Activated CD4-positive, alpha-beta T cell treated with anti-CD3 and anti-CD28 coated beads, Interleukin-2, Interleukin-6, amounts not matched to agents 100 ng/mL and 50 ng/mL, durations not matched to agents 16 hours and 8 hours (primary cell): ENCODE measurements at regions not wholly inside any gene's neighbourhood (a gene's known extent, or its start where the extent isn't known, plus 50 kb on each side); places are given as distances from the start of the nearest gene placed in this dataset.
"Not testable (repeated sequence)": the region's sequence is repeated elsewhere in the genome, so short reads cannot be mapped to it uniquely, and the experiment has no call there.

Experiments
- DNase-seq: peaks from one replicate; pipeline ENCODE4 v3.0.0-alpha.2; 2020

DNA sequence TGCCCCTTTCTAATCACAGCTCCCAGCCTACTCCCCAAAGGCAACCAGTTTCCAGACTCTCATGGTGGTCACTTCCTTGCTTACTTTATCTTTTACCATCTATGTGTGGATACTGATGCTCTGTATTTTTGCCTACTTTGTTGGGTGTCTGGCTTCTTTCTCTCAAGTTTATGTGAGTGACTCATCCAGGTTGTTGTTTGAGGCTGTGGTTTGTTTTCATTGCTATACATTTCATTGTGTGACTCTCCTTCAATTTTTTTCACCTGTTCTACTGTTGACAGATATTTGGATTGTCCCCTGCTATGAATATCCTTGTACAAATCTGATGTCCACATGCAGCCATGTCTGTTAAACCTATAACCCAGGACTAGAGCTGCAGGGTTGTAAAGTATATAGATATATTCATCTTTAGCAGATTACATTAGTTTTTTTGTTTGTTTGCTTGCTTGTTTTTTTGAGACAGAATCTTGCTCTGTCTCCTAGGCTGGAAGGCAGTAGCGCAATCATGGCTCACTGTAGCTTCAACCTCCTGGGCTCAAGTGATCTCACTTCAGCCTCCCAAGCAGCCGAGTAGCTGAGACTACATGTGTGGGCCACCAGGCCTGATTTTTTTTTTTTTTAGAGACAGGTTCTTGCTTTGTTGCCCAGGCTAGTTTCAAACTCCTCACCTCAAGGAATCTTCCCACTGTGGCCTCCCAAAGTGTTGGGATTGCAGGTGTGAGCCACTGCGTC lies 72.9 kb upstream of the EEF1E1 start:
- DNase-seq, result no peak

DNA sequence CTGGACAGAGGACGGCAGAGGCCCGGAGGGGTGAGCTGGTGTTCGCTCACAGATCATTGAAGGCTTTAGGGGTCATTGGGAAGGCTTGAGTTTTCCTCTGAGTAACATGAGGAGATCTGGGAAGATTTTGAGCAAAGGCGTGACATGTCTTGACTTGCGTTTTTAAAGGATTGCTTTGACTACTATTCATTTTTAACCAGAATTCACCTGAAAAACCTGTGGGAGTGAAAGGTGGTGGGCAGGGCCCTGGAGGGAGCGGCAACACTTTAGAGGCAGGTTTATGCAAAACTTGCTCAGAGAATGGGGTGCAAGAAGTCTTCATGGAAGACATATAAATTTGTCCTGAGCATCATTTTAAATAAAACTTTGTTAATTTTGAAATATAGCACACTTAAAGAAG lies 72.2 kb upstream of the EEF1E1 start:
- no peak for DNase-seq

DNA sequence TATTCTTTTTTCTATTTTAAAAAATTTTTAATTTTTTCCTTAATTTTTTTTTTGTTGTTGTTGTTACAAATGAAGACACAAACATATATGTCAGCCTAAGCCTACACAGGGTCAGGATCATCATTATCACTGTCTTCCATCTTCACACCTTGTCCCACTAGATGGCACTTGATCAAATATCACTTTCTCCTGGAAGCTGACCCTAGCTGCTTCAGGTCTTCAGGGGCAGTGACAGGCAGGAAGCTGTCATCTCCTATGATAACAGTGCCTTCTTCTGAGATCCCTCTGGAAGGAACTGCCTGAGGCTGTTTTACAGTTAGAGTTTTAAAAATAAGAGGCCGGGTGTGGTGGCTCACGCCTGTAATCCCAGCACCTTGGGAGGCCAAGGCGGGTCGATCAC lies 70.2 kb upstream of the EEF1E1 start:
- DNase-seq, result no peak

DNA sequence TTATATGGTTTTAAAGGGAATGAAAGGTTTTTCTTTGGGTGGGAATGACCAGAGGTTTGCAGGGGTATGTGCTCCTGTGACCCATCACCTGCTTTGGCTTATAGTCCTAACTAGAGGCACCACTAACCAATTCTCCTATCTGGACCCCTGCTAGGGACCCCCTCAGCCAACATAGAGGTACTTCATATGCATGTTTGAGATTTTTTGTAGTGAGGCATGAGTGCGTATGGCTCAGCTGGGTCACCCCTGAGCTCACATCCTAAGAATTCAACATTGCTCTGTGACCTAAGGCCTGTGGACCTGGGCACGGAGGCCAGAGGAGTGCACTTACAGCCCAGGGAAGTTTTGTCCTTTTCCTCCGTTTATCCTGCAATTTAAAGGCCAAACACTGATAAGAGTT lies 68.4 kb upstream of the EEF1E1 start:
- no peak for DNase-seq

DNA sequence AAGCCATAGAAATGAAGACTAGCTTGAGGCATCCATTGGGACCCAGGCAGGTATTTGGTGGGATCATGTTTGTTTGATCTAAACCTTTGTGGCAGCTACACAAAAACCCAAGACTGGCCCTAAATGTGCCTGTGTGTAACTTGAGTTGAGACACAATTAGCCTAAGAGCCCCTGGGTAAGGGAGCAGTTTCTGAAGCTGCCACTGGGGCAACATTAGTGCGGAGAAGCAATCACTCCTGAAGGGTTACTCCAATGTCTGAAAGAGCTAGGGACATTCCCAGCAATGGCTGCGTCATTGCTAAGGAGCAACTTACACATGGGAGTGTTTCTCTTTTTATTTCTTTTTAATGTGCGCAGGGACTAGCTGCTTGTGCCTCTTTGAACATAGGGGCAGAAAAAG lies 67.9 kb upstream of the EEF1E1 start:
- DNase-seq, result no peak

DNA sequence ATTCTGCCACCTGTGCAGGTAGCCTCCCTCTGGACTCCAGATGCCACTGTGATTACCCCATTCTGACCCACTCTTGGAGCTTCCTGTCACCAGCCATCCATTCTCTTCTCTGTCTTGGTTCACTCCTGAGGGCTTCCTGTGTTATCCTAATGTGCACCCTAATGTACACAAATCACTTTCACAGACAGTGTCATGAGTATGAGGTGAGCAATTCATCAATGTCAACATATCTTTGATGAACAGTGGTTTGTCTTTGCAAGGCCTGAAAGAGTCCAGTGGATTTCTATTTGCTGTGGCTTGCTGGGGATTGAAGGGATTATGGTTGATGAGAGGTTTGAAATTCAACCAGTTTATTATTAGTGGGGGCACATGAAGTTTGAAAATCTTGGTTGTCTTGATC lies 63.8 kb upstream of the EEF1E1 start:
- no peak for DNase-seq

DNA sequence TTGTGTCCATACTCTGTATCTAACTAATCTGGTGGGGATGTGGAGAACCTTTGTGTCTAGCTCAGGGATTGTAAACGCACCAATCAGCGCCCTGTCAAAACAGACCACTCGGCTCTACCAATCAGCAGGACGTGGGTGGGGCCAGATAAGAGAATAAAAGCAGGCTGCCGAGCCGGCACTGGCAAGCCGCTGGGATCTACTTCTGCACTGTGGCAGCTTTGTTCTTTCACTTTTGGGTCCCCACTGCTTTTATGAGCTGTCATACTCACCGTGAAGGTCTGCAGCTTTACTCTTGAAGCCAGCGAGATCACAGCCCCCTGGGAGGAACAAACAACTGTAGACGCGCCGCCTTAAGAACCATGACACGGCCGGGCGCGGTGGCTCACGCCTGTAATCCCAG lies 62.7 kb upstream of the EEF1E1 start:
- not testable (repeated sequence) for DNase-seq

DNA sequence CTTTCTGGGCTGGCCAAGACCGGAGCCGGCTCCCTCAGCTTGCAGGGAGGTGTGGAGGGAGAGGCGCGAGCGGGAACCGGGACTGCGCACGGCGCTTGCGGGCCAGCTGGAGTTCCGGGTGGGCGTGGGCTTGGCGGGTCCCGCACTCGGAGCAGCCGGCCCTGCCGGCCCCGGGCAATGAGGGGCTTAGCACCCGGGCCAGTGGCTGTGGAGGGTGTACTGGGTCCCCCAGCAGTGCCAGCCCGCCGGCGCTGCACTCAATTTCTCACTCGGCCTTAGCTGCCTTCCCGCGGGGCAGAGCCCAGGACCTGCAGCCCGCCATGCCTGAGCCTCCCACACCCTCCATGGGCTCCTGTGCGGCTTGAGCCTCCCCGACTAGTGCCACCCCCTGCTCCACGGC lies 61.9 kb upstream of the EEF1E1 start:
- not testable (repeated sequence) for DNase-seq

DNA sequence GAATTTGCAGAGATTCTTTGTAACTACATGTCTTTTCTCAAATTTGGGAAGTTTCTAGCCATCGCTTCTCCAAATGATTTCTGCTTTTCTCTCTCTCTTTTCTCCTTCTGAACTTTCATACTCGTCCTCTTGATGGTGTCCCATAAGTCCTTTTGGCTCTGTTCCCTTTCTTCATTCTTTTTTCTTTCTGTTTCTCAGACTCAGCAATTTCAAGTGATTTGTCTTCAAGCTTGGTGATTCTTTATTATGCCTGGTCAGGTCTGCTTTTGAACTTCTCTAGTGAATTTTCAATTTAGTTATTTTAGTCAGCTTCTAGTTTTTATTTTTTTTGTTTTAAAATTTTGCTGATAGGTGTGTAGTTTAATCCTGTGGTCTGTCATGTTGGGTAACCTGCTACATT lies 57.6 kb upstream of the EEF1E1 start:
- no peak for DNase-seq

DNA sequence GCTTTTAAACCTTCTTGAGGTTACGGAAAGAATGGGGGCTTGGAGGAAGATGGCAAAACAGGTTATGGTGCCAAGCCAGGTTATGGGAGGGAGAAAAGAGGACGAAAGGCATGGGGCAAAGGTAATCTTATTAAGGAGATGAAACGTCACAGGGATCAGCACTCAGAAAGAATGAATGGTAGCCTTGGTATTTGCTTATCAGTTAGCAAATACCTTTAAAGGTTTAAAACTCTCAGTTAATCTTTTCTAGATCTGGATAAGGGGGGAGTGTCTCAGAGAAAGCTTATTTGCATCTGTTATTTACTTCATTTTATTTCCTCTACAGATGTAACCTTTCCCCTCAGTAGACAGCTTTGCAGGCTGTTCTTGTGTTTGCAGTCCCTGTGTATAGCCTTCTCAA lies 55.5 kb upstream of the EEF1E1 start:
- DNase-seq, result no peak

DNA sequence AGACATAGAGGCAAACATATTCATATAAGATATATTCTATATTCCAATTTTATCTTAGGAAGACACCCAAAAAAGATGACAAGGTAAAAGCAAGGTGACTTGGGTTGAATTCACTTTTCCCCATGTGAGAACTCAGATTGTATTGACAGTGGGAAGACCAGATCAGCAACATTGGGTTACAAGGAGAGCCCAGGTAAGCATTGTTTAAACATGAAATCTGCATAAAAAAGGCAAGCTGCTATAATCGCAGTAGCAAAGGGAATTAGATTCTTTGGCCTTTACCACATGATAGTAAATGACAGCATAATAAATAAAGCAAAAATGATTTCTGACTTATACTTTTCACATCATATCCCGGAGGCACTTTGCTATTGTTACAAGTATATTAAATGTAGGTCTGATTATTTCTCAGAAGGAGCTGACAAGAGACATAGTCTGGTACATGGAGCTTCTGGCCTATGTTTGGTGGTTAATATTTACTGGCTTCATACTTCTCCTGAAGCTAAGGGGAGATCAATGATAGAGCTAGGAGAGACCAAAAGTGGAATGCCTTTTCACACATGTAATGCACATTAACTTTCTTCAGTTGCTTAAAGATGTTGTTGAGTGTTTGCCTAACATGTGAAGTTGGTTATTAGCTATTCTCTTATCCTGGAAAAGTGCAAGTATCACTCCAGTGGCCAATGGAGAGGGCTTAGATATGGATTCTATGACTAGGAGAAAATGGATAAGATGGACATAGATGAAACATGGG lies 53.1 kb upstream of the EEF1E1 start:
- no peak for DNase-seq
